Loucy (cell line): ENCODE measurements at regions not wholly inside any gene's neighbourhood (a gene's known extent, or its start where the extent isn't known, plus 50 kb on each side); places are given as distances from the start of the nearest gene placed in this dataset.
"Not testable (repeated sequence)": the region's sequence is repeated elsewhere in the genome, so short reads cannot be mapped to it uniquely, and the experiment has no call there.

Experiments used
- H2AFZ ChIP-seq: fragments of 200-600 bp; sonication (generic); 2 replicates; pipeline ENCODE4 v1.6.0; 2016; ENCODE audit warnings: antibody characterized with exemption, mild to moderate bottlenecking, low read length, moderate library complexity
- H3F3A ChIP-seq: fragments of 200-600 bp; 2 replicates; pipeline ENCODE4 v1.6.0; 2016; ENCODE audit warnings: antibody characterized with exemption, low read depth, mild to moderate bottlenecking
- H3K27me3 ChIP-seq: fragments of 200-600 bp; sonication (generic); 2 replicates; pipeline ENCODE4 v1.6.1; 2014; ENCODE audit warnings: low read length, mild to moderate bottlenecking; ENCODE audit not compliant: insufficient read depth, poor library complexity, severe bottlenecking
- H3K36me3 ChIP-seq: fragments of 200-600 bp; sonication (generic); 2 replicates; pipeline ENCODE4 v1.6.1; 2016; ENCODE audit warnings: low read length; ENCODE audit not compliant: insufficient read depth
- H3K4me1 ChIP-seq: fragments of 200-600 bp; sonication (generic); 2 replicates; pipeline ENCODE4 v1.5.1; 2014; ENCODE audit warnings: low read length, mild to moderate bottlenecking; ENCODE audit not compliant: insufficient read depth, poor library complexity, severe bottlenecking
- H3K4me2 ChIP-seq: fragments of 200-600 bp; sonication (generic); 2 replicates; pipeline ENCODE4 v1.6.0; 2014; ENCODE audit warnings: antibody characterized with exemption, low read length, low read depth, mild to moderate bottlenecking; ENCODE audit not compliant: poor library complexity, severe bottlenecking
- H3K4me3 ChIP-seq: fragments of 200-600 bp; sonication (generic); 2 replicates; pipeline ENCODE4 v1.5.1; 2014; ENCODE audit warnings: low read length, mild to moderate bottlenecking, mixed read lengths; ENCODE audit not compliant: poor library complexity, severe bottlenecking
- H3K79me2 ChIP-seq: fragments of 200-600 bp; sonication (generic); 2 replicates; pipeline ENCODE4 v1.6.1; 2014; ENCODE audit warnings: low read length; ENCODE audit not compliant: insufficient read depth
- H3K9ac ChIP-seq: fragments of 200-600 bp; sonication (generic); 2 replicates; pipeline ENCODE4 v1.6.0; 2014; ENCODE audit warnings: mild to moderate bottlenecking, low read depth, low read length, moderate library complexity; ENCODE audit not compliant: poor library complexity, severe bottlenecking
- H3K9me2 ChIP-seq: fragments of 200-600 bp; sonication (generic); replicated peaks from 2 replicates; pipeline ENCODE4 v1.6.1; 2016; ENCODE audit warnings: low read depth, low read length, mixed read lengths
- H3K9me3 ChIP-seq: fragments of 200-600 bp; sonication (generic); 2 replicates; pipeline ENCODE4 v1.6.1; 2014; ENCODE audit warnings: mild to moderate bottlenecking, antibody characterized with exemption, low read length, low read depth; ENCODE audit not compliant: insufficient read depth
- H4K20me1 ChIP-seq: fragments of 200-600 bp; sonication (generic); 2 replicates; pipeline ENCODE4 v1.6.0; 2014; ENCODE audit warnings: antibody characterized with exemption, low read length, mild to moderate bottlenecking; ENCODE audit not compliant: insufficient read depth, poor library complexity, severe bottlenecking
- CTCF ChIP-seq: fragments of 200-600 bp; sonication (generic); conservative IDR thresholded peaks from 2 replicates; pipeline ENCODE4 v1.5.1; 2014; ENCODE audit warnings: mild to moderate bottlenecking, antibody characterized with exemption, low read length
- EZH2phosphoT487 ChIP-seq: fragments of 200-600 bp; IDR thresholded peaks from 2 replicates; pipeline ENCODE4 v1.6.1; 2018; ENCODE audit warnings: antibody characterized with exemption, mild to moderate bottlenecking, moderate library complexity, borderline replicate concordance

- TF ChIP-seq EZH2phosphoT487: no peak
- TF ChIP-seq CTCF: no peak
- Histone ChIP-seq H4K20me1 (no peaks in the 10 kb centered on the region), H3K9me3 (no peaks in the 10 kb centered on the region), H3K79me2 (no peaks in the 10 kb centered on the region), H3K4me2 (no peak overlapping the region), H3K9me2 (no peaks in the 10 kb centered on the region), H2AFZ (no peak overlapping the region), H3K4me1 (no peaks in the 10 kb centered on the region), H3K27me3 (no peaks in the 10 kb centered on the region), H3K9ac (no peak overlapping the region), H3K4me3 (no peak overlapping the region), H3K36me3 (no peaks in the 10 kb centered on the region), H3F3A (no peaks in the 10 kb centered on the region)
These were observed 204.8 kb upstream of the GALNT2 start for GRCh38 chr1:229862017-229862774.

- no peaks in the 10 kb centered on the region for H3K4me1 ChIP-seq
- TF ChIP-seq CTCF: no peak
- TF ChIP-seq EZH2phosphoT487: no peak
- H3F3A ChIP-seq: no peaks in the 10 kb centered on the region
- no peak overlapping the region for H3K4me3 ChIP-seq
- H4K20me1 ChIP-seq: no peaks in the 10 kb centered on the region
- H3K9me2 ChIP-seq: no peaks in the 10 kb centered on the region
- H3K9me3 ChIP-seq: no peaks in the 10 kb centered on the region
- no peak overlapping the region for H2AFZ ChIP-seq
- no peaks in the 10 kb centered on the region for H3K36me3 ChIP-seq
- H3K27me3 ChIP-seq: no peaks in the 10 kb centered on the region
- H3K79me2 ChIP-seq: no peaks in the 10 kb centered on the region
- no peak overlapping the region for H3K9ac ChIP-seq
- no peak overlapping the region for H3K4me2 ChIP-seq
These were observed 203.1 kb upstream of the GALNT2 start for GRCh38 chr1:229863651-229864545.

- Histone ChIP-seq H3K27me3 (no peaks in the 10 kb centered on the region), H3K79me2 (no peaks in the 10 kb centered on the region), H3K9me2 (no peaks in the 10 kb centered on the region), H3K9ac (no peak overlapping the region), H3K4me2 (no peak overlapping the region), H3K9me3 (no peaks in the 10 kb centered on the region), H3K4me1 (no peaks in the 10 kb centered on the region), H2AFZ (no peak overlapping the region), H4K20me1 (no peaks in the 10 kb centered on the region), H3K4me3 (no peak overlapping the region), H3K36me3 (no peaks in the 10 kb centered on the region), H3F3A (no peaks in the 10 kb centered on the region)
- no peak for TF ChIP-seq EZH2phosphoT487
- no peak for TF ChIP-seq CTCF
These were observed 202.3 kb upstream of the GALNT2 start for GRCh38 chr1:229864686-229865230.

GRCh38 chr1:229865321-229865720, 201.7 kb upstream of the GALNT2 start:
- not testable (repeated sequence) for H3K27me3 ChIP-seq, H3K4me1 ChIP-seq, H3K9me3 ChIP-seq, H3K36me3 ChIP-seq, H4K20me1 ChIP-seq, H3K9ac ChIP-seq, H3K4me3 ChIP-seq, H3K9me2 ChIP-seq, H3F3A ChIP-seq, H3K4me2 ChIP-seq, H2AFZ ChIP-seq, H3K79me2 ChIP-seq
